ENCODE measurements at regions not wholly inside any gene's neighbourhood (a gene's known extent, or its start where the extent isn't known, plus 50 kb on each side); places are given as distances from the start of the nearest gene placed in this dataset.

DNA sequence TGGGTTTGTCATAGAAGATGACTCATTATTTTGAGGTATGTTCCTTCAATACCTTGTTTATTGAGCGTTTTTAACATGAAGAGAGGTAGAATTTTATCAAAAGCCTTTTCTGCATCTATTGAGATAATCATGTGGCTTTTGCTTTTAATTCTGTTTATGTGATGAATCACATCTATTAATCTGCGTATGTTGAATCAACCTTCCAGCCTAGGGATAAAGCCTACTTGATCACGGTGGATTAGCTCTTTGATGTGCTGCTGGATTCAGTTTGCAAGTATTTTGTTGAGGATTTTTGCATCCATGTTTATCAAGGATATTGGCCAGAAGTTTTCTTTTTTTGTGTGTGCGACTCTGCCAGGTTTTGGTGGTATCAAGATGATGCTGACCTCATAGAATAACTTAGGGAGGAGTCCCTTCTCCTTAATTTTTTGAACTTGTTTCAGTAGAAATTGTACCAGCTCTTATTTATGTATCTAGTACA lies 602.6 kb downstream of the SNAPC1 start:
- Histone ChIP-seq H3K27me3 (no peaks in the 10 kb centered on the region), H3K36me3 (replicated peaks in 1 of 2) (no peaks in the 10 kb centered on the region), H3K4me1 (replicated peaks in 1 of 2) (no peaks in the 10 kb centered on the region), H3K4me3 (no peak overlapping the region), H3K27ac (no peak overlapping the region), H3K9me3 (replicated peaks in 1 of 3) (no peaks in the 10 kb centered on the region)
- no peak for TF ChIP-seq POLR2A (IDR thresholded peaks at IDR 0.05)
- TF ChIP-seq, protein P1, sequence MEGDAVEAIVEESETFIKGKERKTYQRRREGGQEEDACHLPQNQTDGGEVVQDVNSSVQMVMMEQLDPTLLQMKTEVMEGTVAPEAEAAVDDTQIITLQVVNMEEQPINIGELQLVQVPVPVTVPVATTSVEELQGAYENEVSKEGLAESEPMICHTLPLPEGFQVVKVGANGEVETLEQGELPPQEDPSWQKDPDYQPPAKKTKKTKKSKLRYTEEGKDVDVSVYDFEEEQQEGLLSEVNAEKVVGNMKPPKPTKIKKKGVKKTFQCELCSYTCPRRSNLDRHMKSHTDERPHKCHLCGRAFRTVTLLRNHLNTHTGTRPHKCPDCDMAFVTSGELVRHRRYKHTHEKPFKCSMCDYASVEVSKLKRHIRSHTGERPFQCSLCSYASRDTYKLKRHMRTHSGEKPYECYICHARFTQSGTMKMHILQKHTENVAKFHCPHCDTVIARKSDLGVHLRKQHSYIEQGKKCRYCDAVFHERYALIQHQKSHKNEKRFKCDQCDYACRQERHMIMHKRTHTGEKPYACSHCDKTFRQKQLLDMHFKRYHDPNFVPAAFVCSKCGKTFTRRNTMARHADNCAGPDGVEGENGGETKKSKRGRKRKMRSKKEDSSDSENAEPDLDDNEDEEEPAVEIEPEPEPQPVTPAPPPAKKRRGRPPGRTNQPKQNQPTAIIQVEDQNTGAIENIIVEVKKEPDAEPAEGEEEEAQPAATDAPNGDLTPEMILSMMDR (IDR thresholded peaks at IDR 0.05): no peak
- DNase-seq: no peak
- intact Hi-C loops (cut with DNase I): no loop called here
- 53 to 67% (median 60%) methylated on average over 4 of the region's 4 CpGs for WGBS, 4 donors

DNA sequence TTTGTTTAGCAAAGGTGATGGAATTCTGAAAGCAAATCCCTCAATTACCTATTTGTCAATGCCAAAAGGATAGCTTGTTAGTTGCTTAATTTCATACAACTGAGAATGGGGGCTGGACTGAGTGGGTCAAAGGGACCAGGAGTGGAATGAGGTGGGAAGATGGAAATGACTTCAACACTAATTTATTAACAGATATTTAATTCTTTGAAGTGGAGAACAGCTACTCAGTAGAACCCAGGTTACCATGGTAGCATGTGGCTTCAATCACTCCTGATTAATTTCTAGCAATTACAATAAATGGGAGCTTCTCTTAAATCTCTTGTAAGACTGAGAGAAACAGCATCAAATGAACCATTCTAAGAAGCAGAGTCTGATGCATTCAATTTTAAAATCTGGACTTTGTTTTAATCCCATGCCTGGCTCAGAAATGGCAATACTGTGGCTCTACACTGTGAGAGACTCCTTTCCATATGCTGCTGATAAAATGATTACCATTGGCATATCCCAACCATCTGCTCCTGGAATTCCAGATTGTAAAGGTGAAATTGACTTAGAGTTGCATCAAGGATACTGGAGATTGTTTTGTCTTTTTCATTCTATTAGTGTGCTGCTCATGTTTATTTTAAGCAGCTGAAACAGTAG lies 607.8 kb downstream of the SNAPC1 start:
- no peak overlapping the region for H3K4me3 ChIP-seq
- H3K9me3 ChIP-seq (replicated peaks in 1 of 3): no peaks in the 10 kb centered on the region
- intact Hi-C loops (cut with DNase I): no loop called here
- no peaks in the 10 kb centered on the region for H3K4me1 ChIP-seq (replicated peaks in 1 of 2)
- TF ChIP-seq POLR2A (IDR thresholded peaks at IDR 0.05): no peak
- TF ChIP-seq, protein P1 (IDR thresholded peaks at IDR 0.05): no peak
- no peaks in the 10 kb centered on the region for H3K27me3 ChIP-seq
- DNase-seq: no peak
- H3K36me3 ChIP-seq (replicated peaks in 1 of 2): no peaks in the 10 kb centered on the region
- no peak overlapping the region for H3K27ac ChIP-seq

DNA sequence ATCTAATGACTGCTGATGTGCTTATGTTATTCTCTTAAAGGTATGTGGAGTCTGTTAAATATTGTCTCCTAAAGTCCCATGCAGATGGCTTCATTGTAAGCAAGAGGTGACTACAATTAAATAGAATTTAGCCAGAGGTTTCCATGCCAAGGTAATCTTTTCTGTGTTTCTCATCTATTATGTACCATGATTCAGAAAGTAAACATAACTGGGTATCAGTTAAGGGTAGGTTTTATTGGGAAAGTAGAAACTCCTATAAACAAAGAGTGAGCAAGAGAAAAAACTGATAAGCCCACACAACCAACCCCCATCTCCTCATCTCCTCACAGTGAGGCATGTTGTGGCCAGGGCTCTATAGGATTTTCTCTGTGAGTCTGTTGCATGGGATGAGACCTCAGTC lies 611.7 kb downstream of the SNAPC1 start:
- Histone ChIP-seq H3K4me1 (replicated peaks in 1 of 2) (no peaks in the 10 kb centered on the region), H3K9me3 (replicated peaks in 1 of 3) (no peaks in the 10 kb centered on the region), H3K4me3 (no peak overlapping the region), H3K27ac (no peak overlapping the region), H3K27me3 (no peaks in the 10 kb centered on the region), H3K36me3 (replicated peaks in 1 of 2) (no peaks in the 10 kb centered on the region)
- intact Hi-C loops (cut with DNase I): no loop called here
- no peak for TF ChIP-seq POLR2A (IDR thresholded peaks at IDR 0.05)
- TF ChIP-seq, protein P1 (IDR thresholded peaks at IDR 0.05): no peak
- DNase-seq: no peak

DNA sequence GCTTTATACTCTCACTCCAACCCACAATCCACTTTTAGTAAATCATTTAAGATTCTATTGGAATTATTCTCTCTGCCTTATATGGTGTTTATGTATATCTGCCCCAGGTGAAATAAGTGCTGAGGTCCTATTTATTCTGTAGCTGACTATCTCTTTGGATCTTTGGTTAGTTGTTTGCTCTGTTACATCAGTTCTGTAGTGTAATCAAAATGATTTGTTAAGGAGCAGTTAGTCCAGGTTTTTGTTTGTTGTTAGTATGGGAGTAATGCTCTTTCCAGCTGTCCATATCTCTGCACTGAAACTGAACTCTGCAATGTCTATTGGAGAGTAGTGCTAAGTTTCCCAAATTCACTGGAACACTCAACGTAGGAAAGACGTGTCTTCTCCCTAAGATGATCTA lies 615.8 kb downstream of the SNAPC1 start:
- no peak for DNase-seq
- TF ChIP-seq, protein P1 (IDR thresholded peaks at IDR 0.05): no peak
- TF ChIP-seq POLR2A (IDR thresholded peaks at IDR 0.05): no peak
- 63 to 69% (median 64%) methylated on average over 2 of the region's 2 CpGs for WGBS, 4 donors

More for the DNA sequence above, 615.8 kb downstream of the SNAPC1 start:
- intact Hi-C loops (cut with DNase I): no loop called here
- Histone ChIP-seq H3K4me1 (replicated peaks in 1 of 2) (no peaks in the 10 kb centered on the region), H3K9me3 (replicated peaks in 1 of 3) (no peaks in the 10 kb centered on the region), H3K27ac (no peak overlapping the region), H3K36me3 (replicated peaks in 1 of 2) (no peaks in the 10 kb centered on the region), H3K27me3 (no peaks in the 10 kb centered on the region), H3K4me3 (no peak overlapping the region)

Measured in adrenal gland (tissue), 9 donors.